ENCODE measurements at regions not wholly inside any gene's neighbourhood (a gene's known extent, or its start where the extent isn't known, plus 50 kb on each side); places are given as distances from the start of the nearest gene placed in this dataset.

DNA sequence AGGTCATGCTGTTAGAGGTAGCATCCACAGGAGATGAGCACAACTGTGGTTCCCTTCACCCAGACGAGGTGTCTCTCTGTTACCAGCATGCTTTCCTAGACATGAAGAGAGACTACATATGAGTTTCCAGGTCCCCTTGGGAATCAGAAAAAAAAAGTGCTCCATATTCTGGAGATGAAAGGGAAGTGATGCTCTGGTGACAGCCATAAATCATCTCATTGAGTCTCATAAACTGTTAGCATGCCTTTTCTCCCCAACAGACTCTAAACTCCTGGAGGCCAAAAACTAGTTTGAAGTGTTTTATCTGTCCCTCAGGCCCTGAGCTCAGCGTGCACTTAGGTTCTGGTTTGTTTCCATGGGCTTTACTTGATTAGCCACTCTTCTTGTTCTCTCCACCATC, 124.6 kb upstream of the CREB1 start:
- 100% methylated on average over 1 of the region's 2 CpGs for WGBS (ENCODE audit: insufficient coverage)
- intact Hi-C loops (cut with micrococcal nuclease): no loop called here
- Mint-ChIP-seq H3K4me3 (no peak overlapping the region), H3K4me1 (no peaks in the 10 kb centered on the region), H3K27ac (no peak overlapping the region), H3K36me3 (no peaks in the 10 kb centered on the region), H3K9me3 (peaks cover 0 to 3% (median 0%) of the 10 kb centered on the region in 7 donors), H3K27me3 (ENCODE audit: low read depth in 3 of 3) (no peaks in the 10 kb centered on the region)
- DNase-seq: no peak
- no peak overlapping the region for H3K4me2 ChIP-seq (replicated peaks; ENCODE audit: extremely low read depth, low read length, poor library complexity, severe bottlenecking)
- no peaks in the 10 kb centered on the region for H3K27me3 ChIP-seq (ENCODE audit: control insufficient read depth in 2 of 2, insufficient read depth in 2 of 2, low read length in 2 of 2)
- no peaks in the 10 kb centered on the region for H3K36me3 ChIP-seq (replicated peaks in 1 of 2; ENCODE audit: control insufficient read depth in 1 of 2, insufficient read depth in 2 of 2, low read length in 2 of 2)
- H3K27ac ChIP-seq (ENCODE audit: low read depth in 1 of 2, low read length in 2 of 2): no peak overlapping the region
- no peak overlapping the region for H3K4me3 ChIP-seq (replicated peaks in 1 of 3; ENCODE audit: low read depth in 2 of 3, low read length in 3 of 3)
- no peaks in the 10 kb centered on the region for H3K9me3 ChIP-seq (replicated peaks in 1 of 2; ENCODE audit: control insufficient read depth in 1 of 2, insufficient read depth in 1 of 2, low read length in 2 of 2)
- no peak overlapping the region for H3K9ac ChIP-seq (ENCODE audit: insufficient read depth, low read length, poor library complexity, severe bottlenecking)
- H4K20me1 ChIP-seq (ENCODE audit: insufficient read depth, low read length): no peaks in the 10 kb centered on the region
- H3K79me2 ChIP-seq (ENCODE audit: insufficient read depth, low read length): no peaks in the 10 kb centered on the region
- TF ChIP-seq, protein P1, sequence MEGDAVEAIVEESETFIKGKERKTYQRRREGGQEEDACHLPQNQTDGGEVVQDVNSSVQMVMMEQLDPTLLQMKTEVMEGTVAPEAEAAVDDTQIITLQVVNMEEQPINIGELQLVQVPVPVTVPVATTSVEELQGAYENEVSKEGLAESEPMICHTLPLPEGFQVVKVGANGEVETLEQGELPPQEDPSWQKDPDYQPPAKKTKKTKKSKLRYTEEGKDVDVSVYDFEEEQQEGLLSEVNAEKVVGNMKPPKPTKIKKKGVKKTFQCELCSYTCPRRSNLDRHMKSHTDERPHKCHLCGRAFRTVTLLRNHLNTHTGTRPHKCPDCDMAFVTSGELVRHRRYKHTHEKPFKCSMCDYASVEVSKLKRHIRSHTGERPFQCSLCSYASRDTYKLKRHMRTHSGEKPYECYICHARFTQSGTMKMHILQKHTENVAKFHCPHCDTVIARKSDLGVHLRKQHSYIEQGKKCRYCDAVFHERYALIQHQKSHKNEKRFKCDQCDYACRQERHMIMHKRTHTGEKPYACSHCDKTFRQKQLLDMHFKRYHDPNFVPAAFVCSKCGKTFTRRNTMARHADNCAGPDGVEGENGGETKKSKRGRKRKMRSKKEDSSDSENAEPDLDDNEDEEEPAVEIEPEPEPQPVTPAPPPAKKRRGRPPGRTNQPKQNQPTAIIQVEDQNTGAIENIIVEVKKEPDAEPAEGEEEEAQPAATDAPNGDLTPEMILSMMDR (IDR thresholded peaks at IDR 0.05): no peak
- H3K4me1 ChIP-seq (ENCODE audit: control insufficient read depth in 1 of 2, insufficient read depth in 2 of 2, low read length in 2 of 2): no peaks in the 10 kb centered on the region
- H2AFZ ChIP-seq (ENCODE audit: insufficient read depth, low read depth, low read length, poor library complexity, severe bottlenecking): no peak overlapping the region

DNA sequence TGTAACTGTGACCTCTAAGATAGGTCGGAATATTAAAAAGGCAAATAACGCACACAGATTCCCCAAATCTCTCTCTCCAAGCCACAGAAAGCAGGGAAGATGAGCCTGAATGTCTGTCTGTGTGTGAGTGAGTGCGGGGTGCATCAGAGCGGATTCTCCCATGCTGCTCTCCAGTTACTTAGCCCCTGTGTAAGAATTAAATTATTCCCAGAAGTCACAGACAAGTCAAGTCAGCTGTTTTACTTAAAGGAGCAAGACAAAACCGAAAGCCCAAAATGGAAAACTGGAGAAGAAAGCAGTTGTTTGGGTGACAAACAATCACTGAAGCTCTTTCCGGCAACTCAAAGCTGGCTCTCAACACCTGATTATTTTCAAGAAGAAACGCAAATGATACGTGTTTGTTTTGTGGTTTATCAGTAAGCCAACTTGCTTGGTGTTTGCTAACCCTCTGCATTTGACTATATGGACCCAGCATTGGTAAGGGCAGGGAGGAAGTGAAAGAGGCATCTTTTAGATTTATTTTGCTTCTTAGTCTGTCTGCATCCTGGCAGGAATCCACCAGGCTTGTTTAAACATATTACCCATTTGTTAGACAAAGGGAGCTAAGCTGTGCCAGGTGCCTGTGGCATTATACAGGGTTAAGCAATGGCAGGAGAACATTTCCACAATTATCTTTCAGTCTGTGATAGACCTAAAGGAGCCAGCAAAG, 121.5 kb upstream of the CREB1 start:
- Histone ChIP-seq H3K4me1 (ENCODE audit: control insufficient read depth in 1 of 2, insufficient read depth in 2 of 2, low read length in 2 of 2) (no peaks in the 10 kb centered on the region), H4K20me1 (ENCODE audit: insufficient read depth, low read length) (no peaks in the 10 kb centered on the region), H3K9ac (ENCODE audit: insufficient read depth, low read length, poor library complexity, severe bottlenecking) (no peak overlapping the region), H3K27ac (ENCODE audit: low read depth in 1 of 2, low read length in 2 of 2) (no peak overlapping the region), H3K27me3 (ENCODE audit: control insufficient read depth in 2 of 2, insufficient read depth in 2 of 2, low read length in 2 of 2) (no peaks in the 10 kb centered on the region), H3K4me3 (replicated peaks in 1 of 3; ENCODE audit: low read depth in 2 of 3, low read length in 3 of 3) (no peak overlapping the region), H3K9me3 (replicated peaks in 1 of 2; ENCODE audit: control insufficient read depth in 1 of 2, insufficient read depth in 1 of 2, low read length in 2 of 2) (no peaks in the 10 kb centered on the region), H3K4me2 (replicated peaks; ENCODE audit: extremely low read depth, low read length, poor library complexity, severe bottlenecking) (no peak overlapping the region), H2AFZ (ENCODE audit: insufficient read depth, low read depth, low read length, poor library complexity, severe bottlenecking) (no peak overlapping the region), H3K79me2 (ENCODE audit: insufficient read depth, low read length) (no peaks in the 10 kb centered on the region), H3K36me3 (replicated peaks in 1 of 2; ENCODE audit: control insufficient read depth in 1 of 2, insufficient read depth in 2 of 2, low read length in 2 of 2) (no peaks in the 10 kb centered on the region)
- H3K9me3 Mint-ChIP-seq: peaks cover 0 to 3% (median 0%) of the 10 kb centered on the region in 7 donors
- TF ChIP-seq, protein P1 (IDR thresholded peaks at IDR 0.05): no peak
- peaks cover 0 to 1% (median 0%) of the 10 kb centered on the region in 3 donors for H3K27me3 Mint-ChIP-seq (ENCODE audit: low read depth in 3 of 3)
- no peaks in the 10 kb centered on the region for H3K4me1 Mint-ChIP-seq
- 74% methylated on average over 3 of the region's 8 CpGs for WGBS (ENCODE audit: insufficient coverage)
- H3K27ac Mint-ChIP-seq: no peak overlapping the region
- no peak for DNase-seq
- H3K4me3 Mint-ChIP-seq: no peak overlapping the region
- intact Hi-C loops (cut with micrococcal nuclease): no loop called here
- no peaks in the 10 kb centered on the region for H3K36me3 Mint-ChIP-seq
